ENCODE measurements at regions not wholly inside any gene's neighbourhood (a gene's known extent, or its start where the extent isn't known, plus 50 kb on each side); places are given as distances from the start of the nearest gene placed in this dataset.

DNA sequence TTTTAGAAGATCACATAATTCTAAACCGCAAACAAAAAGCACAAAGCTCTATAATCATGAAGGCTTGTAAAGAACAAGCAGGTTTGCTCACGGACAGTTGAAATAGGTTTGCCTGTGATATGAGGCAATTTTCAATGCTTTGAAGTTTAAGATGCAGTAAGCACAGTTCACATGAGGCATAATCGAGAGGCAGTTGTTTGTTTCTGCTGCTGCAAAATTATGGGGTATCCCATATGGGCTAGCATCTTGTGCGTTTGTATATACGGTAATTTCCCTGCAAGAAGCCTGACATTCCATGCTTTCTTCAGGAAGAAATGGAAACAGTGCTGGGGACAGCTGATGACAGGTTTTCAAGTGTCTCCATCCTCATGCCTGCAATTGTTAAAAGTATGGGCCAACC lies 94.6 kb upstream of the MC3R start:
- TF ChIP-seq POLR2A (IDR thresholded peaks at IDR 0.05; ENCODE audit: low read length) (no peak), ESRRA (IDR thresholded peaks at IDR 0.05; ENCODE audit: borderline replicate concordance, low read length) (no peak), MYC (IDR thresholded peaks at IDR 0.05; ENCODE audit: borderline replicate concordance, low read length) (no peak), GATA3 (IDR thresholded peaks at IDR 0.05; ENCODE audit: borderline replicate concordance) (no peak)
- TF ChIP-seq, protein P1, sequence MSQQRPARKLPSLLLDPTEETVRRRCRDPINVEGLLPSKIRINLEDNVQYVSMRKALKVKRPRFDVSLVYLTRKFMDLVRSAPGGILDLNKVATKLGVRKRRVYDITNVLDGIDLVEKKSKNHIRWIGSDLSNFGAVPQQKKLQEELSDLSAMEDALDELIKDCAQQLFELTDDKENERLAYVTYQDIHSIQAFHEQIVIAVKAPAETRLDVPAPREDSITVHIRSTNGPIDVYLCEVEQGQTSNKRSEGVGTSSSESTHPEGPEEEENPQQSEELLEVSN (IDR thresholded peaks at IDR 0.05; ENCODE audit: borderline replicate concordance, low read depth): no peak
- TF ChIP-seq, protein P2, sequence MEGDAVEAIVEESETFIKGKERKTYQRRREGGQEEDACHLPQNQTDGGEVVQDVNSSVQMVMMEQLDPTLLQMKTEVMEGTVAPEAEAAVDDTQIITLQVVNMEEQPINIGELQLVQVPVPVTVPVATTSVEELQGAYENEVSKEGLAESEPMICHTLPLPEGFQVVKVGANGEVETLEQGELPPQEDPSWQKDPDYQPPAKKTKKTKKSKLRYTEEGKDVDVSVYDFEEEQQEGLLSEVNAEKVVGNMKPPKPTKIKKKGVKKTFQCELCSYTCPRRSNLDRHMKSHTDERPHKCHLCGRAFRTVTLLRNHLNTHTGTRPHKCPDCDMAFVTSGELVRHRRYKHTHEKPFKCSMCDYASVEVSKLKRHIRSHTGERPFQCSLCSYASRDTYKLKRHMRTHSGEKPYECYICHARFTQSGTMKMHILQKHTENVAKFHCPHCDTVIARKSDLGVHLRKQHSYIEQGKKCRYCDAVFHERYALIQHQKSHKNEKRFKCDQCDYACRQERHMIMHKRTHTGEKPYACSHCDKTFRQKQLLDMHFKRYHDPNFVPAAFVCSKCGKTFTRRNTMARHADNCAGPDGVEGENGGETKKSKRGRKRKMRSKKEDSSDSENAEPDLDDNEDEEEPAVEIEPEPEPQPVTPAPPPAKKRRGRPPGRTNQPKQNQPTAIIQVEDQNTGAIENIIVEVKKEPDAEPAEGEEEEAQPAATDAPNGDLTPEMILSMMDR (IDR thresholded peaks at IDR 0.05): no peak
- TF ChIP-seq, protein P3, sequence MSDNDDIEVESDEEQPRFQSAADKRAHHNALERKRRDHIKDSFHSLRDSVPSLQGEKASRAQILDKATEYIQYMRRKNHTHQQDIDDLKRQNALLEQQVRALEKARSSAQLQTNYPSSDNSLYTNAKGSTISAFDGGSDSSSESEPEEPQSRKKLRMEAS (IDR thresholded peaks at IDR 0.05): no peak
- TF ChIP-seq, protein P4, sequence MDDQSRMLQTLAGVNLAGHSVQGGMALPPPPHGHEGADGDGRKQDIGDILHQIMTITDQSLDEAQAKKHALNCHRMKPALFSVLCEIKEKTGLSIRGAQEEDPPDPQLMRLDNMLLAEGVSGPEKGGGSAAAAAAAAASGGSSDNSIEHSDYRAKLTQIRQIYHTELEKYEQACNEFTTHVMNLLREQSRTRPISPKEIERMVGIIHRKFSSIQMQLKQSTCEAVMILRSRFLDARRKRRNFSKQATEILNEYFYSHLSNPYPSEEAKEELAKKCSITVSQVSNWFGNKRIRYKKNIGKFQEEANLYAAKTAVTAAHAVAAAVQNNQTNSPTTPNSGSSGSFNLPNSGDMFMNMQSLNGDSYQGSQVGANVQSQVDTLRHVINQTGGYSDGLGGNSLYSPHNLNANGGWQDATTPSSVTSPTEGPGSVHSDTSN (IDR thresholded peaks at IDR 0.05): no peak

Data from A549 (cell line).